Activated CD4-positive, alpha-beta T cell treated with anti-CD3 and anti-CD28 coated beads, Interleukin-2, Interleukin-6, amounts not matched to agents 100 ng/mL and 50 ng/mL, durations not matched to agents 16 hours and 8 hours (primary cell): ENCODE measurements at regions not wholly inside any gene's neighbourhood (a gene's known extent, or its start where the extent isn't known, plus 50 kb on each side); places are given as distances from the start of the nearest gene placed in this dataset.
"Not testable (repeated sequence)": the region's sequence is repeated elsewhere in the genome, so short reads cannot be mapped to it uniquely, and the experiment has no call there.

ENCODE experiments used
- DNase-seq: peaks from one replicate; pipeline ENCODE4 v3.0.0-alpha.2; 2020

DNA sequence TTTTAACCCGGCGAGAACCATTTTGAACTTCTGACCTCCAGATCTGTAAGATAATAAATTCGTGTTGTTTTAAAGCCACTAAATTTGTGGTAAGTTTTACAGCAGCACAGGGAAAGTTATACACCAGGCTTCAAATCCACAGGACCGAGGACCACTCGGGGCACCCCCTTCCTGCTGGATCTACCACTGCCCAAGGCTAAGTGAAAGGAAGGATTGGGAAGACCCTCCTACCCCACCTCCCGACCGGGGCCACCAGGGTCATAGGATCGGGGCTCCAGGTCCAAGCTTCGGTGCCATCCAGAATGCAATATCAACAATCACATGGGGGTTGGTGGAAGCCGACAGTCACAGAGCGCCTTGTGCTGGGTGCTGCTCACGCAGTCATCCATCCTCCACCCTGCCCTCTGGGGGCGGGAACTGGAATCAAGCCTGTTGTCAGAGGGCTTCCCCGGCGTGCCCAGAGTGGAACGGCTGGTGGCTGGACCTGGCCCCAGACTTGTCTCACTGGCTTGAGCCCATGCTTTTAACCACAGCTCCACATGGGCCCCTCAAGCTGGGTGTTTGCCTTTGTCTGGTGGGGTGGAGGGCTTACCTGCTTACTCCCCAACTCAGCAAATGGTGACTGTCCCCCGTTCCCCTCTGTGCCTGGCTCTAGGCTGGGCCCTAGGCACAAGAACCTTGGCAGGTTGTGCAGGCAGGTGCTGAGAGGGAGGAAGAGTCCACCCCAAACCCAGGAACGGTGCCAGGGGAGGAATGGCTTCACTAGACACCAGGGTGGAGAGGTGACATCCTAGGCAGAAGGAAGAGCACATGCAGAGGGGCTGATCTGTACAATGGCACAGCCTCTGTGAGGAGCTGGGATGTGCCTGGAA lies 180.3 kb upstream of the RTL1 start:
- DNase-seq = no peak

DNA sequence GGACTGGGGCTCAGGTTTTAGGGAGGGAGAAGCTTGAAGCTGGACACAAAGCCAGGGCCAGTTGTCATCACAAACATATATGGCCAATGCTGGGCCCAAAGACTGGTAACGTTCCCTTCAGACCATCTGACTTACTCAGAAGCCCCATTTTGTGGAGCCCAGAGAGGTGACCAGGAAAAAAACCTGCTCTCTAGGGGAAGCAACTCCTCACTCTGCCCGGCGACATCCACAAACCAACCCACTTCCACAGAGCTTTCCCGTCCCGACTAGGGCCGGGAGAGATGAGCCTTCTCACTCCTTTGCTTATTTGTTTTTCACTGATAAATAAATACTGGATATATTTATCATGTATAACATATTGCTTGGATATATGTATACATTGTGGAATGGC lies 180.9 kb upstream of the RTL1 start:
- no peak for DNase-seq

DNA sequence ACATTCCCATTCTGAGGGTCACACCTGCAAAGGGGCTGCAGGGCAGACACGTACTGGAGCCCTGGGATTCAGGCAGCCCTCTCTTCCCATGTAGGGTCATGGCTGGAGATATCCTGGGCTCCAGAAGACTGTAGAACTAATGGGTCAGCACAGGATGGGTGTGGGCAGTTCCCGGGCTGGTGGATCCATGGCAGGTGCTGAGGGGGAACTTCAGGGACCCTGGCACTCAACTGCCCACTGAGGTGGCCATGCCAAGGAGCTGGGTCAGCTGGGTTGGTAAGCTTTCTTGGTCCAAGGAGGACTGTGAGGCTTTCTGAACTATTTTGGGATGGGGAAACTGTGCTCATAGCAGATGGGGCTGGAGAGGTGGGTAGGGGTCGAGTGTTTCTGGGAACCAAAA lies 183.4 kb upstream of the RTL1 start:
- DNase-seq = no peak

DNA sequence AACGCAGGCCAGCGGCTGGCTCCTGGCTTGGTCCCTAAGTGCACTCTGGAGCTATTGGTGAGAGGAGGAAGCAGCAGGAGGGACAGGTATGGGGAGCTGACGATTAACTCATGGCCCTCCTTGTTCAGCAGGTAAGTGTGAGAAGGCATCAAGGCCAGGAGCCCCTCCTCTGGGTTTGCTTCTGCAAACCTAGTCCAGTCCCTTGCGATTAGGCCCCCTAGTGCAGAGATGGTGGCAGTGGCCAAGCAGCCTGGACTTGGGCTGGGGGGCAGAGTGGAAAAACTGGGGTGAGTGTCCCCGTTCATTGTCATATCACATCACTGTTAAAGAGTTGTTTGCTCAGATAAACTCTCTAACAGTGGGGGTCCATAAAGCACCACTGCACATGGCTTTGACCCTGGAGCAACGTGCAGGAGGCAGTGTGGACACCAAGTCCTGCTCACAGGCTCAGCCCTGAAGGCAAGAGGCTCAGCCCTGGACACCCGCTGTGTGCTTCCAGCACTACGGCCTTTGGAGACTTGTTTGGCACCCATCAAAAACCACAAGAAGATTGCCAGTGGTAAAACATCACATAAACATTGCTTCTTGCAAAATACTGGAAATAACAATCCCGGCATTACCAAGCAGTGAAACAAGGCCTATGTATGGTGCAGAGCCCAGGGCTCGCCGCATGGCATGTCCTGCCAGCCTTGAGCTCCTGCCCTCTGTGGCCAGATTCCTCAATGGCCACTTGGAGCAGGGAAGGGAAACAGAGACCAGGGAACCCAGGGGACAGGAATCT lies 184.3 kb upstream of the RTL1 start:
- DNase-seq = no peak

- DNase-seq = no peak
Measured at GRCh38 chr14:101088395-101088667, 184.8 kb upstream of the RTL1 start.

- no peak for DNase-seq
Measured at GRCh38 chr14:101088714-101089113, 185.2 kb upstream of the RTL1 start.

DNA sequence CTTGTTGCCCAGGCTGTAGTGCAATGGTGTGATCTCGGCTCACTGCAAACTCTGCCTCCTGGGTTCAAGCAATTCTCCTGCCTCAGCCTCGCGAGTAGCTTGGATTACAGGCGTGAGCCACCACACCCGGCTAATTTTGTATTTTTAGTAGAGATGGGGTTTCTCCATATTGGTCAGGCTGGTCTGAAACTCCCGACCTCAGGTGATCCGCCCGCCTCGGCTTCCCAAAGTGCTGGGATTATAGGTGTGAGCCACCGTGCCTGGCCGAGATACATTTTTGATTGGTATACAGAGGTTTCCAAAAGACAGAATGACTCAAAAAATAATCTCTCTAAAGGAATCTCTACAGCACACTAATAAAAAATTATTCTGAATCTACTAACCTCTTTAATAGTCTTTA lies 187.0 kb upstream of the RTL1 start:
- not testable (repeated sequence) for DNase-seq

GRCh38 chr14:101090976-101091375 lies 187.5 kb upstream of the RTL1 start:
- DNase-seq = no peak

DNA sequence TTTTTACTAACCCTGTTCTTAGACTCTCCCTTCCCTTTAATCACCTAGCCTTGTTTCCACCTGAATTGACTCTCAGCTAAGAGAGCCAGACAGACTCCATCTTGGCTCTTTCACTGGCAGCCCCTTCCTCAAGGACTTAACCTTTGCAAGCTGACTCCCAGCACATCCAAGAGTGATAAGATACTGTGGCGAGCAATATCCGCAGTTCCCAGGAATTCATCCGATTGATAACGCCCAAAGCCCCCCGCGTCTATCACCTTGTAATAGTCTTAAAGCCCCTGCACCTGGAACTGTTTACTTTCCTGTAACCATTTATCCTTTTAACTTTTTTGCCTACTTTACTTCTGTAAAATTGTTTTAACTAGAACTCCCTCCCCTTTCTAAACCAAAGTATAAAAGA lies 191.4 kb upstream of the RTL1 start:
- not testable (repeated sequence) for DNase-seq

- no peak for DNase-seq
Measured at GRCh38 chr14:101096551-101096950, 193.0 kb upstream of the RTL1 start.

- no peak for DNase-seq
Measured at GRCh38 chr14:101097109-101097793, 193.7 kb upstream of the RTL1 start.

GRCh38 chr14:101098177-101098576 lies 194.7 kb upstream of the RTL1 start:
- DNase-seq = no peak

DNA sequence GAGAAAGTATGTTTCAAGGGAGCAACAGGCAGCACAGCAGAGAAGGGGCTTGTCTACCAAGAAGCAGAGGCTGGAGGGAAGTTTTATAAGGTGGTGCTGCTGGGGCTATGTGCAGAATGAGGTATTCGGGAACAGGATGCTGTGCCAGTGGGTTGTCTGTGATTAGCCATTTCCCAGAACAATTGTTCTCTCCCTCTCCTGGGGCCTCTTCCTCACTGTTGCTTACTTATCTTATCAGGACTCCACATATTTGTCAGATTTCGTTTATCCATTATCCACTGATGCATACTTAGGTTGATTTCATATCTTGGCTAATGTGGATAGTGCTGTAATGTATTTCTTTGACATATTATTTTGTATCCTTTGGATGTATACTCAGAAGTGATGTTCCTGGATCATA lies 195.1 kb upstream of the RTL1 start:
- DNase-seq = no peak

- no peak for DNase-seq
Measured at GRCh38 chr14:101101456-101102056, 198.0 kb upstream of the RTL1 start.

GRCh38 chr14:101102875-101103274 lies 199.4 kb upstream of the RTL1 start:
- no peak for DNase-seq

DNA sequence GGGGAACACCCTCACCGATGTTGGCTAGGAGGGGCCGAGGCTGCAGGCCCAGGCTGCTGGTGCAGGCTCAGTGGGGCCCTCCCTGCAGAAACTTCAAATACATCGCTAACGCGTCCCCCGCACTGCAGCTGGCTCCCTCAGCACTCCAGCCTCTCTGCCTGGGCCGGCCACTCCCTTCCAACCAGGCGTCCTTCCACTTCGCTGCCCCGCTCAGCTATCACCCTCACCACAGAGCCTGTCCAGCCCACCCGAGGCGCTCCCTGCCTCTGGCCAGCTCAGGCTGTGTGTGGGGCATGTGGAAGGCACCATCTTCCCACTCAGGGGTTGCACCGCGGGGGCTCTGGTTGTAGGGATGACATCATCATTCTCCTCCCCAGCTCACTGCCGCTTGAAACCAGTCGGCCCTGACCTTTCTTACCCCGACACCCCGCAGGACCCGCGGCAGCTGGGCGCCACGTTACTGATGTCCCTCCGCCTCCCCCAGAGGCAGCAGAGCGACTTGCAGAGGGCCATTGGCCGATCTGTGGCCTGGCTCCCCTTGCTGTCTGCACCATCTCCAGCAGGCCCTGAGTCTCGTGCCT lies 199.9 kb upstream of the RTL1 start:
- DNase-seq = no peak

DNA sequence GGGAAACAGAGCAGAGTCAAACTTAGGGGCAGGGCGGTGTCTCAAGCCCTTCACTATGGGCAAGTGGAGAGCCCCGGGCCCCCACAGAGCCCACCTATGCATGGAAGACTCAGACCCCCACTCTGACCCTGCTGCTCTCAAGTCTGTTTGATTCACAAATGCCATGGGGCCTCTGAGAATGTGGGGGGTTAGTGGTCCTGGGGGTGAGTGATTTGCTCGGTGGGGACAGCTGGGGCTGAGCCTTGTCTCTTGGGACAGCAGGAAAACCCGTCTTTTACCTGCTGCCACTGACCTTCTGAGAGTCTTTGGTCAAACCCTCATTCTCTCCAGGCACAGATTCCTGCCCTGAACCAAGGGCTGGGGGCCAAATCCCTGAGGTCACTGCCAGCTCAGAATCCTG lies 201.0 kb upstream of the RTL1 start:
- no peak for DNase-seq

GRCh38 chr14:101105045-101105444 lies 201.5 kb upstream of the RTL1 start:
- no peak for DNase-seq

GRCh38 chr14:101108579-101109346 lies 205.2 kb upstream of the RTL1 start:
- DNase-seq = no peak

GRCh38 chr14:101109347-101109638 lies 205.8 kb upstream of the RTL1 start:
- DNase-seq = no peak

DNA sequence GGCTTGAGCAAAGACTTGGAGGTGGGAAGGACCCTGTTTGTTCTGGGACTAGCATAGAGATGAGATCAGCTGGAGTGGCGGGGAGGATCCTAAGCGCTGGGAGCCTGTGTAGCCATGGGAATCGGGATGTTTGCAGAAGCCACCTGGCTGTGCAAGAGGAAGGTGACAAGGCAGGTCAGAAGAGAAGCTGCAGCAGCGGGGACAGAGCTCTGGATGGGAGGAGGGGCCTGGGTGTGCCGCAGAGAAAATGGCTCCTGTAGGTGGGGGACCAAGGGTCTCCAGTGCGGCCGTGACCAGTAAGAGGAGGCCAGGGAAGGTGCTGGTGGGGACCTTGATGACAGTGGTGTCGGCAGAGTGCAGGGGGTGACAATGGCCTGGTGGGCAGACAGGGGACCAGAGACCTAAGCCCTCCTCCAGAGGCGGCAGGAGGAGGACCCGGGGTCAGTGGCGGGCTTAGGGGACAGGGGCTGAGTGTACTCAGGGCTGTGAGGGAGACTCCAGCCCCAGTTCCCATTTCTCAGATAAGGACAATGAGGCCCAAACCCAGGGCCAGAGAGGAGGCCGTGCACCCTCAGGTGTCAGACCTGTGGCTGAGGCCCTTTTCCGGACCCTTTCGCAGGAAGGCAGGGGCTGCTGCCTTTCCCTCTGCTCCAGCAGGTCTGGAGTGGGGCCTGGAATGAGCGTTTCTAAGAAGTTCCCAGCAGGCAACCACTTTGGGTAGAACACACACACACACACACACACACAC lies 206.6 kb upstream of the RTL1 start:
- DNase-seq = no peak
